SJCRH30 (cell line): ENCODE measurements at regions not wholly inside any gene's neighbourhood (a gene's known extent, or its start where the extent isn't known, plus 50 kb on each side); places are given as distances from the start of the nearest gene placed in this dataset.
"Not testable (repeated sequence)": the region's sequence is repeated elsewhere in the genome, so short reads cannot be mapped to it uniquely, and the experiment has no call there.

Experiments
- DNase-seq, 2 experiments: peaks; one replicate each; pipeline ENCODE4 v3.0.0-alpha.2; 2015 to 2020
- H3K27ac ChIP-seq: fragments of 250-450 bp; sonication (Bioruptor Pico); 2 replicates; pipeline ENCODE4 v1.5.1; 2020; ENCODE audit warnings: mild to moderate bottlenecking, moderate library complexity
- H3K27me3 ChIP-seq: fragments of 250-450 bp; sonication (Bioruptor Pico); 2 replicates; pipeline ENCODE4 v1.5.1; 2020; ENCODE audit warnings: mild to moderate bottlenecking, moderate library complexity
- H3K36me3 ChIP-seq: fragments of 250-450 bp; sonication (Bioruptor Pico); 2 replicates; pipeline ENCODE4 v1.5.1; 2020; ENCODE audit warnings: mild to moderate bottlenecking, moderate library complexity
- H3K4me1 ChIP-seq: fragments of 250-450 bp; sonication (Bioruptor Pico); 2 replicates; pipeline ENCODE4 v1.5.1; 2020; ENCODE audit warnings: mild to moderate bottlenecking, moderate library complexity
- H3K4me3 ChIP-seq: fragments of 250-450 bp; sonication (Bioruptor Pico); 2 replicates; pipeline ENCODE4 v1.5.1; 2020; ENCODE audit warnings: mild to moderate bottlenecking, moderate library complexity
- H3K9me3 ChIP-seq: fragments of 250-450 bp; sonication (Bioruptor Pico); replicated peaks from 2 replicates; pipeline ENCODE4 v1.5.1; 2020; ENCODE audit warnings: mild to moderate bottlenecking, moderate library complexity

GRCh38 chr16:54879681-54880080 is 51.0 kb upstream of the IRX5 start:
- H3K4me3 ChIP-seq: no peak overlapping the region
- H3K9me3 ChIP-seq: 0 out of 2 replicates have a peak, but pooled peaks cover 3% of the 10 kb centered on the region
- DNase-seq: no peak
- H3K27ac ChIP-seq: no peak overlapping the region
- H3K4me1 ChIP-seq: peaks cover 4% of the 10 kb centered on the region; the same call in 1 of the 2 replicates
- H3K27me3 ChIP-seq: no peaks in the 10 kb centered on the region
- no peaks in the 10 kb centered on the region for H3K36me3 ChIP-seq

- no peak for DNase-seq
- Histone ChIP-seq H3K27ac (no peak overlapping the region), H3K4me1 (peaks cover 4% of the 10 kb centered on the region; the same call in 1 of the 2 replicates)
Measured at GRCh38 chr16:54878301-54878700, 52.4 kb upstream of the IRX5 start.

GRCh38 chr16:54875443-54875842 is 55.2 kb upstream of the IRX5 start:
- H3K27me3 ChIP-seq: no peaks in the 10 kb centered on the region
- H3K4me3 ChIP-seq: no peak overlapping the region
- H3K36me3 ChIP-seq: no peaks in the 10 kb centered on the region
- H3K4me1 ChIP-seq: 0 out of 2 replicates have a peak, but pooled peaks cover 4% of the 10 kb centered on the region
- DNase-seq: no peak
- no peak overlapping the region for H3K27ac ChIP-seq
- H3K9me3 ChIP-seq: no peaks in the 10 kb centered on the region; the same call in 1 of the 2 replicates

More at GRCh38 chr16:54878301-54878700, 52.4 kb upstream of the IRX5 start:
- Histone ChIP-seq H3K4me3 (no peak overlapping the region), H3K36me3 (no peaks in the 10 kb centered on the region), H3K27me3 (no peaks in the 10 kb centered on the region), H3K9me3 (no peaks in the 10 kb centered on the region)

- H3K36me3 ChIP-seq, DNase-seq, H3K9me3 ChIP-seq, H3K4me3 ChIP-seq, H3K27ac ChIP-seq, H3K4me1 ChIP-seq, H3K27me3 ChIP-seq: not testable (repeated sequence)
Measured at GRCh38 chr16:54873716-54874373, 56.8 kb upstream of the IRX5 start.

- H3K27me3 ChIP-seq: no peaks in the 10 kb centered on the region
- no peaks in the 10 kb centered on the region for H3K36me3 ChIP-seq
- H3K4me1 ChIP-seq: 0 out of 2 replicates have a peak, but pooled peaks cover 3% of the 10 kb centered on the region
Measured at GRCh38 chr16:54873071-54873470, 57.6 kb upstream of the IRX5 start.

GRCh38 chr16:54870151-54870550 is 60.5 kb upstream of the IRX5 start:
- H3K4me3 ChIP-seq: no peak overlapping the region

More at GRCh38 chr16:54873071-54873470, 57.6 kb upstream of the IRX5 start:
- Histone ChIP-seq H3K4me3 (no peak overlapping the region), H3K27ac (no peak overlapping the region), H3K9me3 (no peaks in the 10 kb centered on the region; the same call in 1 of the 2 replicates)
- no peak for DNase-seq

GRCh38 chr16:54867302-54867832 is 63.3 kb upstream of the IRX5 start:
- Histone ChIP-seq H3K27ac (no peak overlapping the region), H3K4me1 (no peaks in the 10 kb centered on the region), H3K9me3 (no peaks in the 10 kb centered on the region; the same call in 1 of the 2 replicates), H3K36me3 (no peaks in the 10 kb centered on the region), H3K27me3 (no peaks in the 10 kb centered on the region), H3K4me3 (no peak overlapping the region)
- no peak for DNase-seq

More at GRCh38 chr16:54870151-54870550, 60.5 kb upstream of the IRX5 start:
- Histone ChIP-seq H3K27me3 (no peaks in the 10 kb centered on the region), H3K9me3 (no peaks in the 10 kb centered on the region; the same call in 1 of the 2 replicates), H3K4me1 (no peaks in the 10 kb centered on the region), H3K36me3 (no peaks in the 10 kb centered on the region), H3K27ac (no peak overlapping the region)
- DNase-seq: no peak

GRCh38 chr16:54862529-54862928 is 68.1 kb upstream of the IRX5 start:
- Histone ChIP-seq H3K4me3 (no peak overlapping the region), H3K4me1 (no peaks in the 10 kb centered on the region)
- DNase-seq: no peak

GRCh38 chr16:54856871-54857270 is 73.8 kb upstream of the IRX5 start:
- peaks cover 9% of the 10 kb centered on the region for H3K9me3 ChIP-seq
- no peaks in the 10 kb centered on the region for H3K4me1 ChIP-seq
- DNase-seq: no peak
- H3K27ac ChIP-seq: no peak overlapping the region
- H3K36me3 ChIP-seq: no peaks in the 10 kb centered on the region
- no peaks in the 10 kb centered on the region for H3K27me3 ChIP-seq
- H3K4me3 ChIP-seq: no peak overlapping the region

More at GRCh38 chr16:54862529-54862928, 68.1 kb upstream of the IRX5 start:
- Histone ChIP-seq H3K9me3 (no peaks in the 10 kb centered on the region), H3K27ac (no peak overlapping the region), H3K36me3 (no peaks in the 10 kb centered on the region), H3K27me3 (no peaks in the 10 kb centered on the region)

GRCh38 chr16:54847609-54848008 is 83.1 kb upstream of the IRX5 start:
- no peaks in the 10 kb centered on the region for H3K4me1 ChIP-seq
- no peaks in the 10 kb centered on the region for H3K27me3 ChIP-seq
- DNase-seq: no peak
- H3K4me3 ChIP-seq: no peak overlapping the region
- H3K27ac ChIP-seq: no peak overlapping the region
- H3K36me3 ChIP-seq: no peaks in the 10 kb centered on the region
- peaks cover 4% of the 10 kb centered on the region; the same call in 1 of the 2 replicates for H3K9me3 ChIP-seq

- no peaks in the 10 kb centered on the region for H3K36me3 ChIP-seq
- no peaks in the 10 kb centered on the region for H3K4me1 ChIP-seq
- H3K27ac ChIP-seq: no peak overlapping the region
- H3K9me3 ChIP-seq: peaks cover 4% of the 10 kb centered on the region; the same call in 1 of the 2 replicates
- no peak for DNase-seq
- H3K27me3 ChIP-seq: no peaks in the 10 kb centered on the region
- no peak overlapping the region for H3K4me3 ChIP-seq
Measured at GRCh38 chr16:54847207-54847606, 83.5 kb upstream of the IRX5 start.

GRCh38 chr16:54846766-54847165 is 83.9 kb upstream of the IRX5 start:
- no peaks in the 10 kb centered on the region for H3K27me3 ChIP-seq
- H3K36me3 ChIP-seq: no peaks in the 10 kb centered on the region
- no peak for DNase-seq
- H3K4me3 ChIP-seq: no peak overlapping the region
- no peak overlapping the region for H3K27ac ChIP-seq
- H3K4me1 ChIP-seq: no peaks in the 10 kb centered on the region
- H3K9me3 ChIP-seq: peaks cover 4% of the 10 kb centered on the region; the same call in 1 of the 2 replicates

- peaks cover 4% of the 10 kb centered on the region; the same call in 1 of the 2 replicates for H3K9me3 ChIP-seq
- no peaks in the 10 kb centered on the region for H3K36me3 ChIP-seq
- H3K4me1 ChIP-seq: no peaks in the 10 kb centered on the region
- no peak overlapping the region for H3K27ac ChIP-seq
- H3K4me3 ChIP-seq: no peak overlapping the region
- no peaks in the 10 kb centered on the region for H3K27me3 ChIP-seq
- DNase-seq: no peak
Measured at GRCh38 chr16:54843424-54843750, 87.3 kb upstream of the IRX5 start.

- no peaks in the 10 kb centered on the region for H3K4me1 ChIP-seq
Measured at GRCh38 chr16:54842743-54843423, 87.8 kb upstream of the IRX5 start.

GRCh38 chr16:54829691-54830090 is 101.0 kb upstream of the IRX5 start:
- H3K27ac ChIP-seq: no peak overlapping the region
- no peak overlapping the region for H3K4me3 ChIP-seq
- no peaks in the 10 kb centered on the region for H3K27me3 ChIP-seq
- H3K4me1 ChIP-seq: no peaks in the 10 kb centered on the region
- no peak for DNase-seq
- H3K9me3 ChIP-seq: no peaks in the 10 kb centered on the region
- H3K36me3 ChIP-seq: no peaks in the 10 kb centered on the region

More at GRCh38 chr16:54842743-54843423, 87.8 kb upstream of the IRX5 start:
- no peak overlapping the region for H3K4me3 ChIP-seq
- H3K9me3 ChIP-seq: peaks cover 4% of the 10 kb centered on the region; the same call in 1 of the 2 replicates
- H3K36me3 ChIP-seq: no peaks in the 10 kb centered on the region
- H3K27ac ChIP-seq: no peak overlapping the region
- DNase-seq: no peak
- no peaks in the 10 kb centered on the region for H3K27me3 ChIP-seq
